H1 (cell line): ENCODE measurements at regions not wholly inside any gene's neighbourhood (a gene's known extent, or its start where the extent isn't known, plus 50 kb on each side); places are given as distances from the start of the nearest gene placed in this dataset.

ENCODE experiments used
- ASH2L ChIP-seq: fragments of 200-600, 300-600 bp; sonication (generic); IDR thresholded peaks from one replicate; pipeline ENCODE4 v1.7.1; 2017; ENCODE audit warnings: low read length
- ATF2 ChIP-seq: IDR thresholded peaks from 2 replicates; pipeline ENCODE4 v1.6.1; 2012; ENCODE audit warnings: low read length, inconsistent platforms
- CBX8 ChIP-seq: fragments of 300-800, 300-1000 bp; sonication (generic); IDR thresholded peaks from 2 replicates; pipeline ENCODE4 v1.7.1; 2016; ENCODE audit warnings: low read depth, low read length, borderline replicate concordance
- EZH2 ChIP-seq: fragments of 200-600 bp; sonication (generic); IDR thresholded peaks from 2 replicates; pipeline ENCODE4 v1.7.1; 2012; ENCODE audit warnings: low read depth, mild to moderate bottlenecking, moderate library complexity, low read length, inconsistent platforms; ENCODE audit not compliant: severe bottlenecking
- GTF2F1 ChIP-seq: IDR thresholded peaks from 2 replicates; pipeline ENCODE4 v1.6.1; 2012; ENCODE audit warnings: low read depth, low read length, improper control_type of control experiment, borderline replicate concordance
- KDM1A ChIP-seq: fragments of 200-600, 300-600 bp; sonication (generic); IDR thresholded peaks from 2 replicates; pipeline ENCODE4 v1.7.1; 2016; ENCODE audit warnings: mild to moderate bottlenecking, low read length, borderline replicate concordance
- KDM5A ChIP-seq: fragments of 200-600 bp; IDR thresholded peaks from 2 replicates; pipeline ENCODE4 v1.7.1; 2012; ENCODE audit warnings: mild to moderate bottlenecking, low read length, inconsistent platforms, mixed read lengths
- NRF1 ChIP-seq: IDR thresholded peaks from 2 replicates; pipeline ENCODE4 v1.6.1; 2011; ENCODE audit warnings: mild to moderate bottlenecking, low read depth, low read length, improper control_type of control experiment
- POLR2A ChIP-seq, 2 experiments: IDR thresholded peaks; 1 replicate in 1 of 2; 2 replicates in 1 of 2; pipeline ENCODE4 v1.6.1; 2011; ENCODE audit warnings: low read depth in 2 of 2, low read length in 2 of 2, mild to moderate bottlenecking in 2 of 2; ENCODE audit errors: control extremely low read depth in 1 of 2
- POU5F1 ChIP-seq: IDR thresholded peaks from 2 replicates; pipeline ENCODE4 v1.6.1; 2011; ENCODE audit warnings: low read depth, mild to moderate bottlenecking, low read length, moderate library complexity
- YY1 ChIP-seq: IDR thresholded peaks from 2 replicates; pipeline ENCODE4 v1.6.1; 2011; ENCODE audit warnings: low read depth, mild to moderate bottlenecking, low read length
- TF ChIP-seq, protein P1 (sequence below): IDR thresholded peaks from 2 replicates; pipeline ENCODE4 v1.6.1; 2011; ENCODE audit warnings: low read depth, mild to moderate bottlenecking, low read length; ENCODE audit not compliant: insufficient read depth

DNA sequence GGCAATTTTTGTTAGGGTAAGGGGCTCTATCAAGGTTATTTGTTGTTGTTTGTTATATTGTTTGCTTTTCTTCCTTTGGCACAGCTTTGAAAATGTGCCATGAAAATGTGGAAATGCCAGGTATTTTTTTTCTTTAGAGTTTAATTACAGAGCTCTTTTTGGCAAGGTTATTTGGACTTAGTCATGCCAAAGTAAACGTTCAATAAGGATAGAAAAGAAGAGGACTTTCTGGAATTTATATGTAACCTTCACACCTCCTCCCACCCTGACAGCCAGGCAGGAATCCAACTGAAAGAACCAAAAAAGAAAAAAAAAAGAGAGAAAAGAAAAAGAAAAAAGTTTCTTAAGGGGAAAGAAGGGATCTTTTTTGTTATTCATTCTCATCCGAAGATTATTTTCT is 217.8 kb downstream of the KITLG start (continued):
- TF ChIP-seq CBX8 (no peak), POLR2A (IDR thresholded peaks at IDR 0.05; ENCODE audit: control extremely low read depth in 1 of 2, low read depth in 2 of 2, low read length in 2 of 2) (no peak), ASH2L (no peak), KDM5A (no peak), GTF2F1 (no peak), YY1 (no peak), ATF2 (no peak), KDM1A (no peak), POU5F1 (no peak), EZH2 (no peak), NRF1 (no peak)
- TF ChIP-seq, protein P1, sequence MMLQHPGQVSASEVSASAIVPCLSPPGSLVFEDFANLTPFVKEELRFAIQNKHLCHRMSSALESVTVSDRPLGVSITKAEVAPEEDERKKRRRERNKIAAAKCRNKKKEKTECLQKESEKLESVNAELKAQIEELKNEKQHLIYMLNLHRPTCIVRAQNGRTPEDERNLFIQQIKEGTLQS: no peak
